Neuron (in vitro differentiated cells): ENCODE measurements at regions not wholly inside any gene's neighbourhood (a gene's known extent, or its start where the extent isn't known, plus 50 kb on each side); places are given as distances from the start of the nearest gene placed in this dataset.
"Not testable (repeated sequence)": the region's sequence is repeated elsewhere in the genome, so short reads cannot be mapped to it uniquely, and the experiment has no call there.

Experiments
- H2AFZ ChIP-seq: one replicate; pipeline ENCODE4 v1.6.1; 2013; ENCODE audit warnings: low read depth, mild to moderate bottlenecking, inconsistent platforms, low read length, moderate library complexity
- H3K27me3 ChIP-seq: one replicate; pipeline ENCODE4 v1.6.1; 2013; ENCODE audit warnings: low read length; ENCODE audit not compliant: insufficient read depth
- H3K36me3 ChIP-seq: one replicate; pipeline ENCODE4 v1.6.1; 2013; ENCODE audit warnings: low read length; ENCODE audit not compliant: insufficient read depth
- H3K4me1 ChIP-seq: one replicate; pipeline ENCODE4 v1.6.1; 2013; ENCODE audit warnings: low read length; ENCODE audit not compliant: insufficient read depth
- H3K4me3 ChIP-seq: 2 replicates; pipeline ENCODE4 v1.5.1; 2013; ENCODE audit warnings: mild to moderate bottlenecking, low read length, moderate library complexity
- H3K9me3 ChIP-seq: one replicate; pipeline ENCODE4 v1.6.1; 2013; ENCODE audit warnings: low read length

DNA sequence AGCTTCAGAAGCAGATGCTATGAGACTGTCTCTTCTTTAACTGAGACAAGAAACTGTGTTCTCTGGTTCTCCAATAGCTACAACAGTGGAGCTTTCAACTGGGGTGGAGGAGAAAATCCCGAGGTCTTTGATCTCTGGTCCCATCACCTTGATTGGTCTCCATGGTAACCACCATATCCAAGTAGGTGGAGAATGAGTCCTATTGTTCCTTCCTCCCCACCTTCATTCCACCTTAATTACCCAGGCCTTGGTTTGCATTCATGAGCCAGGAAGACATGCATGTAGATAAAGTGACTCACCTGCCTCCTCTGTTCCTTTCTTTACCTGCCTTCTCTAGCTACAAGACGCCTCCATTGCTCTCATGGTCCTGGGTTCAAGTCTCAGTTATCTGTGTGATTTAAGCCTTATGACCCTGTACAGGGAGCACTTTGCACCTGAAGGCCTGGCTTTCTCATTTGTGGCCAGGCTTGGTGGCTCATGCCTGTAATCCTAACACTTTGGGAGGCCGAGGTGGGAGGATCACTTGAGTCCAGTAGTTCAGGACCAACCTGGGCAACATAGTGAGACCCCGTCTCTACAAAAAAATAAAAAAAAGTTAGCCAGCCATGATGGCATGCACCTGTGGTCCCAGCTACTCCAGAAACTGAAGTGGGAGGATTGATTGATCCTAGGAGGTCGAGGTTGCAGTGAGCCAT is 157.7 kb upstream of the TBX3 start:
- Histone ChIP-seq H3K4me1 (no peaks in the 10 kb centered on the region), H3K9me3 (no peaks in the 10 kb centered on the region), H3K4me3 (no peak overlapping the region), H3K27me3 (no peaks in the 10 kb centered on the region), H3K36me3 (no peaks in the 10 kb centered on the region), H2AFZ (no peak overlapping the region)

DNA sequence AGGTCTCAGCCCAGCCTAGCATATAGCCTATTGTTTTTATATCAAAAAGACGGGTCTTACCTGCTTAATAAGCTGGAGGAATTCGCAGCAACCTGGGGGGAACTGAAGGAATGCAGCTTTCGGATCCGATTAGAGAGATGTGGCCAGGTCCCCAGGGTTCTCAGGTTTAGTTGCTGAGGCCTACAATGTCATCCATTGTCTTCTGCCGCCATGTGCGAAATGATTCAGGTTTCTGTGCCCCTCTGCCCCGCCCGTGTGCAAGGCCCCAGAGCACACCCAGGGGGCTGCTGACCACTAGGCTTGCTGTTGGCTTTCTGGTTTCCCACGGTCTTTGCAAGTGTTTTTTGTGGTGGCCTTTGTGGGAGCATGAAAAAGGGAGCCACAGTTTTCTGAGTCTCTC is 154.5 kb upstream of the TBX3 start:
- Histone ChIP-seq H3K36me3 (no peaks in the 10 kb centered on the region), H3K9me3 (no peaks in the 10 kb centered on the region), H3K4me1 (no peaks in the 10 kb centered on the region), H3K4me3 (no peak overlapping the region), H3K27me3 (no peaks in the 10 kb centered on the region), H2AFZ (no peak overlapping the region)

DNA sequence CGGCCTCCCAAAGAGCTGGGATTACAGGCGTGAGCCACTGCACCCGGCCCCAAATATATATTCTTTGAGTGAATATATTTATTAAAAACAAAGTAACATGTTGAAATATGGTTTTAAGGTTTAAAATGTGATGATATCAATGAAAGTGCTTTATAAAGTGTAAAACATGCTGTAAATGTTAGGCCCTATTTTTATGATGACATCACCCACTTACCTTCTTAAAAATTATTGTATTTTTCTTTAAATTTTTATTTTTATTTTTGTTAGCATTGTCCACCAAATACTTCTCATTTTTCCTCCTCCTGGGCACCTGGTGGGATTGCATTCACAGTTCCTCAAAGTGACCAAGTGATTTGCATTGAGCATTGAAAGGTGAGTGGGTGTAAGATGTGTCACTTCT is 152.6 kb upstream of the TBX3 start:
- H2AFZ ChIP-seq, result no peak overlapping the region
- H3K36me3 ChIP-seq, result no peaks in the 10 kb centered on the region
- H3K4me1 ChIP-seq, result no peaks in the 10 kb centered on the region
- H3K9me3 ChIP-seq, result no peaks in the 10 kb centered on the region
- H3K4me3 ChIP-seq, result no peak overlapping the region
- no peaks in the 10 kb centered on the region for H3K27me3 ChIP-seq

DNA sequence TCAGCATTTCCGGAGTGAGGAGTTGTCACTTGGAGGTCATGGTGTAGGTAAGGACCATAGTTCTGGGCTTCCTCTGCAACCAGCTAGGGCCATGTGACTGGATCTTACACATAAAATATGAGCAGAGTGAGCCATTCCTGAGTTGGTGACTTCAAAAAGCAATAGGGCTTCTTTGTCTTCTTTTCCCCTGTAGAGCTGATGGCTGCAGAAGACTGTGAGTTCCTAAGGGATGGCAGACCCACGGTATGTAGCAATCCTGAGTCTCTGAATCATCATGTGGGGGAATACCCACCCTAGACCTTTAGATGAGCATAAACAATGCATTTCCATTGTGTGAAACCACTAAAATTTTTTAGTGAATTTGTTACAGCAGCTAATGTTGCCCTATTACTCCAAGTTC is 151.1 kb upstream of the TBX3 start:
- no peak overlapping the region for H3K4me3 ChIP-seq
- H3K4me1 ChIP-seq, result no peaks in the 10 kb centered on the region
- H3K27me3 ChIP-seq, result no peaks in the 10 kb centered on the region
- no peaks in the 10 kb centered on the region for H3K36me3 ChIP-seq
- no peak overlapping the region for H2AFZ ChIP-seq
- no peaks in the 10 kb centered on the region for H3K9me3 ChIP-seq

DNA sequence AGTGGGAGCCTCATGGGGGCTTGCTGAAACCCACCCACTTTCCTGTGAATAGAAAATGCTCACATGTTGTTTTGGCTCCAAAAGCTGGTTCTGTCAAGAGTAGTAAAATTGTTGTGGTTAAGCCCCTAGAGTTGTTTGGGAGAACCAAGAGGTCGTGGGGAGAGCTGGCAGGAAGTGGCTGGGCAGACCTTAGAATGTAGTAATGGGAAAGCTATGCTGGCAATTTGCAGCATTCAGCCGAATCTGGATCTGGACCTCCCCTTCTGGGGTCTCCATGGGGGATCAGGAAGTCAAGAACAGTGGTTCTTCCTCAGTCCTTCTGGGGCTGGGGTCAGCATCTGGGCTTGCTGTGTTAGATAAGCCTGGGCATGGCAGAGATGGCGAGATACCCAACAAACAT is 150.6 kb upstream of the TBX3 start:
- H3K9me3 ChIP-seq, result no peaks in the 10 kb centered on the region
- no peaks in the 10 kb centered on the region for H3K27me3 ChIP-seq
- H2AFZ ChIP-seq, result no peak overlapping the region

DNA sequence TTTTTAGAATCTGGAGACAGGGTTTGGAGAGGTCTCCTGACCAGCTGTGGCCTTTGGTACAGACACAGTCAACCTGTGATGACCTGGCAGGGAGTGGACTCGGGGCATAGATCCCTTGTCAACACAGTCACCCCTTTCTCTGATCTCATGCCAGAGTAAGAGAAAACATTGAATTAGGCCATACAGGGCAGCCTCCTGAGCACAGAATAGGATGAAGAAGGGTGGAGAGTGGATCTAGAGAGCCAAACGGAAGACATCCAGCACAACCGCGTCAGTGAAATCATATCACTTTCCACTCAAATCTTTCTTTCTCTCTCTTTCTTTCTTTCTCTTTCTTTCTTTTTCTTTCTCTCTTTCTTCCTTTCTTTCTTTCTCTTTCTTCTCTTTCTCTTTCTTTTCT is 145.9 kb upstream of the TBX3 start:
- no peaks in the 10 kb centered on the region for H3K4me1 ChIP-seq
- H3K27me3 ChIP-seq, result no peaks in the 10 kb centered on the region
- no peak overlapping the region for H3K4me3 ChIP-seq
- H2AFZ ChIP-seq, result no peak overlapping the region
- no peaks in the 10 kb centered on the region for H3K9me3 ChIP-seq
- H3K36me3 ChIP-seq, result no peaks in the 10 kb centered on the region

More for the DNA sequence above, 150.6 kb upstream of the TBX3 start:
- Histone ChIP-seq H3K36me3 (no peaks in the 10 kb centered on the region), H3K4me3 (no peak overlapping the region), H3K4me1 (no peaks in the 10 kb centered on the region)

DNA sequence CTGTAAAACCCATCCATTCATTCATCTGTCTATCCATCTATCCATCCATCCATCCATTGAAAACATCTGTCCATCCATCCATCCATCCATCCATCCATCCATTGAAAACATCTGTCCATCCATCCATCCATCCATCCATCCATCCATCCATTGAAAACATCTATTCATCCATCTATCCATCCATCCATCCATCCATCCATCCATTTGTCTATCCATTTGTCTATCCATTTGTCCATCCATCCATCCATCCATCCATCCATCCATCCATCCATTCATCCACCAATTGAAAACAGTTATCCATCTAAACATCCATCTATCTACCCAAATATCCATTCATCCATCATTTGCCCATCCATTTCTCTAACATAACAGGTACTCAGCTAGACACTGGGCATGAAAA is 145.3 kb upstream of the TBX3 start:
- not testable (repeated sequence) for H3K9me3 ChIP-seq, H3K36me3 ChIP-seq, H3K4me3 ChIP-seq, H2AFZ ChIP-seq, H3K27me3 ChIP-seq, H3K4me1 ChIP-seq

DNA sequence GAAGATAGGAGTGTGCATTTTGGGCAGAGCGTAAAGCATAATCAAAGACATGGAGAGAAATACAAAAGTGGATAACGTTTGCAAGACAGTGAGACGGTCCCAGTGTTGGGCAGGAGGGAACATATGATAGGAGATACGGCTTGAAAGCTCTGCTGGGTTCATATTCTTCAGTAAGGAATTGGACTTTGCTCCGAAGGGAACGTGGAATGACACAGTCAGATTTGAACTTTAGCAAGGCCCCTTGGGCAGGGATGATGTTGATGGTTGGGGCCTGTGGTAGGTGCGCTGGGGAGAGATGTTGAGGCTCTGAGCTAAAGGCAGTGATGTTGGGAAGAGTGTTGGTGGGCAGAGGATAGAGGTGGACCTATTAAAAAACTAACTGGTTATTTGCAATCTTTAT is 143.5 kb upstream of the TBX3 start:
- H3K27me3 ChIP-seq, result no peaks in the 10 kb centered on the region
- no peak overlapping the region for H2AFZ ChIP-seq
- H3K36me3 ChIP-seq, result no peaks in the 10 kb centered on the region
- no peak overlapping the region for H3K4me3 ChIP-seq
- no peaks in the 10 kb centered on the region for H3K9me3 ChIP-seq
- H3K4me1 ChIP-seq, result no peaks in the 10 kb centered on the region

DNA sequence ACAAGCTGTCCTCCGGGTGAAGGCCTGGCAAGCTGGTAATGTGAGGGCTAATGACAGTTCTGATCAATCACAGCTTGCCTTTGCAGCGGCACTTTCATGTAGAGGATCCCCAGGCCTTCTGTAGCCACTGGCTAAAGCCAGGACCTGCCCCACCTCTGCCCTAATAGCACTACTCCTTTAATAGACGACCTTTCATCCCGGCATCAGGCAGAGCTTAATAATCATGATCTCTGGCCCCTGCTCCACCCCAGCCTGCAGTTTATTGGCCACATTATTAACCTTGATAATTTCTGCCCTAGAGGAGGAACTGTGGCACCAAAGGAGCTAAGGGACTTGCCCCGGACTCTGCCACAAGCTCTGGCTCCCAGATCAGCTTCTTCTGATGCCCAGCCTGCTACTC is 142.3 kb upstream of the TBX3 start:
- Histone ChIP-seq H3K27me3 (no peaks in the 10 kb centered on the region), H3K36me3 (no peaks in the 10 kb centered on the region), H3K4me3 (no peak overlapping the region), H3K4me1 (no peaks in the 10 kb centered on the region), H2AFZ (no peak overlapping the region), H3K9me3 (no peaks in the 10 kb centered on the region)

DNA sequence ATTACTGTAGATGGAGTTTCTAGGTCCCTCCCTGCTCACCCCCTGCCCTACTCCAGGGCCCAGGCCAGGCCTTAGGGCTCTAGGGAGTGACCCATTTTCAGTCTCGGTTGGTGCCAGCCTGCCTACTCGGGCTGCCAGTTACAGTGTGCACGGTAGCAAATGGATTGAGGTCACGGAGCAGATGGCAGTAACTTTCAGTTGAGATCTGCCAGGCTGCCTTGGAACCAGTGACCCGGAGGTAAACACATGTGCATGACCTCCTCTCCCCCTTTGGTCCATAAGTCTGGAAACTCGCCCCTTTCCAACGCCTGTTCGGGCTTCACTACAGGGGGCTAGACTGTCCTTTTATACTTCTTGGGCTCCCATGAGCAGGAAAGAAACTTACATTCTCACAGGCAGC is 139.7 kb upstream of the TBX3 start:
- no peaks in the 10 kb centered on the region for H3K9me3 ChIP-seq
- H2AFZ ChIP-seq, result no peak overlapping the region
- H3K36me3 ChIP-seq, result no peaks in the 10 kb centered on the region
- no peaks in the 10 kb centered on the region for H3K27me3 ChIP-seq
- H3K4me3 ChIP-seq, result no peak overlapping the region
- H3K4me1 ChIP-seq, result no peaks in the 10 kb centered on the region

DNA sequence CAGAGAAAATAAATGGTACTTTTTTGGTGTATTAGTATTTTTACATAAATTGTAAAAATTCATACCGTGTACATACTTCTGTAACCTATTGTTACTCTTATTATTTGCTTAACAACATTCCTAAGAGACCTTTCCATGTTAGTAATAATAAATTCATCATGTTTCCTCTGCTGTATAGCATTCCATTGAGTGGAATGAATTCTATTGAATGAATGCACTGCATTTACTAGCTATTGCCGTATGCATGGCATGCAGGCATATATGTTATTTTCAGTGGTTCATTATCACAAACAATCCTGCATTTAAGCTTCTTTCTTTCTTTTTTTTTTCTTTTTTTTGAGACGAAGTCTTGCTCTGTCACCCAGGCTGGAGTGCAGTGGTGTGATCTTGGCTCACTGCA is 137.6 kb upstream of the TBX3 start:
- Histone ChIP-seq H2AFZ (no peak overlapping the region), H3K9me3 (no peaks in the 10 kb centered on the region), H3K36me3 (no peaks in the 10 kb centered on the region), H3K4me3 (no peak overlapping the region), H3K27me3 (no peaks in the 10 kb centered on the region), H3K4me1 (no peaks in the 10 kb centered on the region)

DNA sequence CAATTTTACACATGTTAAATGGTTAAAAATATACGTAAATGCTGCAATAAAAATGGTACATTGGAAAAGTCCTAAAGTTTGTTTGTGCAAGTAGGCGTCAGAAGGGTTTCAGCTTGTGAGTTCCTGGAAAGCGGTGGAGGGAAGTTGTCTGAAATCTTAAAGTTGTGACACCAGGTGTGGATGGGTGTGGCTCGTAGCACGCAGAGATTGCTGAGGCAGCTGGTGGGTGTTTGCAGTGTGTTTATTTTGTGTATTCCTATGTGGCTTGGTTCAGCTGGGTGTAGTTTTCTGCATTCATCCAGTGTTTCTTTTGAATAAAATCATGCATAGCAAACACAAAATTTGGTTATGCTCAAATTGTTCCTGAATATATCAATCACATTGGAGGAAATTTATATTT is 136.8 kb upstream of the TBX3 start:
- Histone ChIP-seq H3K9me3 (no peaks in the 10 kb centered on the region), H3K4me3 (no peak overlapping the region), H2AFZ (no peak overlapping the region), H3K36me3 (no peaks in the 10 kb centered on the region), H3K4me1 (no peaks in the 10 kb centered on the region), H3K27me3 (no peaks in the 10 kb centered on the region)

DNA sequence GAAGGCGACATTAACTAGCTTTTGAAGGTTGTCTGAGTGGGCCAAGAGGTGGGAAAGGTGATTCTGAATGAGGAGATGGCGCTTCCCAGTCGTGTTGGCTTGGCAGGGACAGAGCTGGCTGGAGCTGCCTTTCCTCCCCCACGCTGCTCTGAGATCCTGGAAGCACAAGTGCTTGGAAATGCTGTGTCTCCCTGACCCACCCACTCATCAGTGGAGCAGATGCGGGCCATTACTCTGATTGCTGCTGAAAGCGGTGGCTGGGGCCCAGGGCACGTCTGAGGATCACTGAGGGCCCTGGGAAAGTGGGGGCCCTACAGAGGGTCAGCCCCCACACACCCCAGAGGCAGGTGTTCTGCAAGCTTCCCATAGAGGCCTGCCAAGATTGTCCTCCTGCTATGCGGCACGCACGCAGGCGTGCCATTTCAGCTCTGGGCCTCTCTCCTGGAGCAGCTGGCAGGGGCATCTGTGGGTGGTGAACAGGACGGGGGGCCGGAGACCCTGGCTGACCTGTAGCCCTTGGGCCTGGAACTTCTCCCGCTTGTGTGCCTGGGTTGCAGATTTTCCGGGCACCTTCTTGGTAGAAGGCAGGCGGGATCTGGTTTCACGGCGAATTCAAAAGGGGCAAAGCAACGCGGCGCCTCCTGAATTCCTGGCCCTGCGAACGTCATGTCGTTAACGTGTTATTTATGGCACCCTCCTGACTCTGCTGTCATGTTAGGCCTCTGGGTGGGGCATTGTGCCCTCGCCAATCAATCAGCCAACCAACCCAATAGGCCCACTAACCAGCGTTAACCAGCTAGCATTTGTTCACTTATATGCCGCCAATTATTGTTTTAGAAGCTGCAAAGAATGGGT is 133.8 kb upstream of the TBX3 start:
- Histone ChIP-seq H3K4me1 (no peaks in the 10 kb centered on the region), H3K4me3 (no peak overlapping the region), H3K9me3 (no peaks in the 10 kb centered on the region), H3K27me3 (peaks cover 4% of the 10 kb centered on the region), H2AFZ (no peak overlapping the region), H3K36me3 (no peaks in the 10 kb centered on the region)
